ENCODE measurements at regions not wholly inside any gene's neighbourhood (a gene's known extent, or its start where the extent isn't known, plus 50 kb on each side); places are given as distances from the start of the nearest gene placed in this dataset.

GRCh38 chr3:102608875-102609274 lies 174.1 kb downstream of the ZPLD1 start:
- no peak for TF ChIP-seq CTCF (IDR thresholded peaks at IDR 0.05; ENCODE audit: poor library complexity)
- TF ChIP-seq EZH2 (IDR thresholded peaks at IDR 0.05; ENCODE audit: borderline replicate concordance): no peak
